Astrocyte of the hippocampus (primary cell): ENCODE measurements at regions not wholly inside any gene's neighbourhood (a gene's known extent, or its start where the extent isn't known, plus 50 kb on each side); places are given as distances from the start of the nearest gene placed in this dataset.
A peak's percentile ranks its signal among the peaks of the same experiment; 100 is the strongest.

Source experiments
- DNase-seq: peaks from one replicate; pipeline ENCODE4 v3.0.0; 2011; ENCODE audit warnings: low read depth, low spot score

- no peak for DNase-seq
Measured at GRCh38 chr3:103055021-103055520, 620.3 kb downstream of the ZPLD1 start.

GRCh38 chr3:103056542-103056941 is 621.7 kb downstream of the ZPLD1 start:
- no peak for DNase-seq

GRCh38 chr3:103057003-103057402 is 622.2 kb downstream of the ZPLD1 start:
- peak; percentile 3 for DNase-seq

GRCh38 chr3:103057487-103057886 is 622.7 kb downstream of the ZPLD1 start:
- DNase-seq = peak; percentile 2

- no peak for DNase-seq
Measured at GRCh38 chr3:103059432-103059831, 624.6 kb downstream of the ZPLD1 start.

GRCh38 chr3:103060242-103060641 is 625.4 kb downstream of the ZPLD1 start:
- DNase-seq = no peak

GRCh38 chr3:103067963-103068362 is 633.1 kb downstream of the ZPLD1 start:
- no peak for DNase-seq

- DNase-seq = no peak
Measured at GRCh38 chr3:103075282-103075681, 640.5 kb downstream of the ZPLD1 start.

- DNase-seq = no peak
Measured at GRCh38 chr3:103077910-103078309, 643.1 kb downstream of the ZPLD1 start.

- DNase-seq = peak; percentile 1
Measured at GRCh38 chr3:103082501-103082900, 647.7 kb downstream of the ZPLD1 start.

GRCh38 chr3:103083848-103084631 is 649.2 kb downstream of the ZPLD1 start:
- no peak for DNase-seq

GRCh38 chr3:103085465-103085864 is 650.6 kb downstream of the ZPLD1 start:
- DNase-seq = peak; percentile 50

GRCh38 chr3:103089758-103090157 is 654.9 kb downstream of the ZPLD1 start:
- DNase-seq = no peak

GRCh38 chr3:103105206-103105605 is 670.4 kb downstream of the ZPLD1 start:
- DNase-seq = no peak

- DNase-seq = no peak
Measured at GRCh38 chr3:103112273-103112672, 677.5 kb downstream of the ZPLD1 start.

- peak; percentile 17 for DNase-seq
Measured at GRCh38 chr3:103126115-103126514, 691.3 kb downstream of the ZPLD1 start.

GRCh38 chr3:103127098-103127630 is 692.3 kb downstream of the ZPLD1 start:
- peak; percentile 71 for DNase-seq

- peak; percentile 33 for DNase-seq
Measured at GRCh38 chr3:103127737-103128136, 692.9 kb downstream of the ZPLD1 start.

GRCh38 chr3:103134023-103134724 is 699.4 kb downstream of the ZPLD1 start:
- DNase-seq = no peak

- no peak for DNase-seq
Measured at GRCh38 chr3:103136621-103137020, 701.8 kb downstream of the ZPLD1 start.

- no peak for DNase-seq
Measured at GRCh38 chr3:103137830-103138229, 703.0 kb downstream of the ZPLD1 start.

GRCh38 chr3:103158183-103158582 is 723.4 kb downstream of the ZPLD1 start:
- DNase-seq = no peak

- no peak for DNase-seq
Measured at GRCh38 chr3:103166890-103167289, 732.1 kb downstream of the ZPLD1 start.
